ENCODE measurements at regions not wholly inside any gene's neighbourhood (a gene's known extent, or its start where the extent isn't known, plus 50 kb on each side); places are given as distances from the start of the nearest gene placed in this dataset.

DNA sequence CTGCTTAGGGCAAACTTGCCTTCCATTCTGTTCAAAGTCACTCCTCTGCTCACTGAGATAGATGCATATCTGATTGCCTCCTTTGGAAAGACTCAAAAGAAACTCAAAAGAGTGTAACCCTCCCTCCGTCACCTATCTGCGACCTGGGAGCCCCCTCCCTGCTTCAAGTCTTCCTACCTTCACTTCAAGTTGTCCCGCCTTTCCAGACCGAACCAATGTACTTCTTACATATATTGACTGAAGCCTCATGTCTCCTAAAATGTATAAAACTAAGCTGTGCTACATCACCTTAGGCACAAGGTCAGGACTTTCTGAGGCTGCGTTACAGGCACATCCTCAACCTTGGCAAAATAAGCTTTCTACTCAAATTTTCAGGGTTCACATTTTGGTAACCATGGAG, 77.4 kb upstream of the C1GALT1 start:
- TF ChIP-seq CTCF (IDR thresholded peaks at IDR 0.05) = no peak
- TF ChIP-seq POLR2A (IDR thresholded peaks at IDR 0.05) = no peak
- TF ChIP-seq EP300 (IDR thresholded peaks at IDR 0.05) = no peak

Data from ovary (tissue), 3 donors.